Suprapubic skin (tissue), 4 donors: ENCODE measurements at regions not wholly inside any gene's neighbourhood (a gene's known extent, or its start where the extent isn't known, plus 50 kb on each side); places are given as distances from the start of the nearest gene placed in this dataset.

Experiments
- EP300 ChIP-seq: sonication (generic); formaldehyde crosslinking; IDR thresholded peaks from one replicate; pipeline ENCODE4 v1.6.1; 2017; ENCODE audit warnings: antibody characterized with exemption
- POLR2A ChIP-seq, 2 donors: fragments of 450-650 bp; IDR thresholded peaks; one replicate each; pipeline ENCODE4 v1.6.1; 2017; ENCODE audit warnings: antibody characterized with exemption in 2 of 2, mild to moderate bottlenecking in 2 of 2, moderate library complexity in 2 of 2
- POLR2AphosphoS5 ChIP-seq, 3 donors: sonication (generic); formaldehyde crosslinking; IDR thresholded peaks; one replicate each; pipeline ENCODE4 v1.6.1; 2017; ENCODE audit warnings: antibody characterized with exemption in 3 of 3
- TF ChIP-seq, protein P1 (sequence below), 2 donors: fragments of 200-600 bp in 1 of 2; fragments of 450-650 bp in 1 of 2; sonication (generic) in 1 of 2; IDR thresholded peaks; one replicate each; pipeline ENCODE4 v1.5.1; 2016 to 2019; ENCODE audit warnings: antibody characterized with exemption in 2 of 2, mild to moderate bottlenecking in 1 of 2, moderate library complexity in 1 of 2

DNA sequence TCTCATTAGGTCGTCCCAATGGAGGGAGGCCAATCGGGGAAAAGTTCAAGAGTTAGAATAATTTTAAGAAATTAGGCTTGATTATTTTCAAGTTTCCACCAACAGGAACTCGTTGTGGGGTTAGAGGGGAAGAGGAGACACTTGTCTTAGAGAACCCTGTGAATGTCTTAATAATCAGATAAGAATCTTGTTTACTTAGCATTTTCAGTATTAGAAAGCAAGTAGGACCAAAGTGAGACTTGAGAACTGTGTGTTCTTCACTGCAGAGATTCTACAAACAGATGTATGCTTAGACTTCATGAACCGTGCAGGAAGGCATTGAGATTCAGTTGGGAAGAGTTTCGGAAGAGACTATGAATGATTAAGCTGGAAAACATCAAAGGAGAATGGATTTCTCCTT, 69.0 kb upstream of the HMHB1 start:
- TF ChIP-seq, protein P1, sequence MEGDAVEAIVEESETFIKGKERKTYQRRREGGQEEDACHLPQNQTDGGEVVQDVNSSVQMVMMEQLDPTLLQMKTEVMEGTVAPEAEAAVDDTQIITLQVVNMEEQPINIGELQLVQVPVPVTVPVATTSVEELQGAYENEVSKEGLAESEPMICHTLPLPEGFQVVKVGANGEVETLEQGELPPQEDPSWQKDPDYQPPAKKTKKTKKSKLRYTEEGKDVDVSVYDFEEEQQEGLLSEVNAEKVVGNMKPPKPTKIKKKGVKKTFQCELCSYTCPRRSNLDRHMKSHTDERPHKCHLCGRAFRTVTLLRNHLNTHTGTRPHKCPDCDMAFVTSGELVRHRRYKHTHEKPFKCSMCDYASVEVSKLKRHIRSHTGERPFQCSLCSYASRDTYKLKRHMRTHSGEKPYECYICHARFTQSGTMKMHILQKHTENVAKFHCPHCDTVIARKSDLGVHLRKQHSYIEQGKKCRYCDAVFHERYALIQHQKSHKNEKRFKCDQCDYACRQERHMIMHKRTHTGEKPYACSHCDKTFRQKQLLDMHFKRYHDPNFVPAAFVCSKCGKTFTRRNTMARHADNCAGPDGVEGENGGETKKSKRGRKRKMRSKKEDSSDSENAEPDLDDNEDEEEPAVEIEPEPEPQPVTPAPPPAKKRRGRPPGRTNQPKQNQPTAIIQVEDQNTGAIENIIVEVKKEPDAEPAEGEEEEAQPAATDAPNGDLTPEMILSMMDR (IDR thresholded peaks at IDR 0.05): no peak
- TF ChIP-seq POLR2A (IDR thresholded peaks at IDR 0.05): no peak
- no peak for TF ChIP-seq POLR2AphosphoS5 (IDR thresholded peaks at IDR 0.05)
- no peak for TF ChIP-seq EP300
